AG04449 (cell line): ENCODE measurements at regions not wholly inside any gene's neighbourhood (a gene's known extent, or its start where the extent isn't known, plus 50 kb on each side); places are given as distances from the start of the nearest gene placed in this dataset.

Experiments used
- CTCF ChIA-PET: fragments of 350-600 bp; formaldehyde crosslinking; extraction: SDS; loops from one replicate; lab custom pipeline; 2021; ENCODE audit warnings: antibody characterized with exemption; lab: Yijun Ruan, JAX
- POLR2A ChIA-PET: fragments of 400-600, 350-600 bp; formaldehyde crosslinking; extraction: SDS; loops from one replicate; lab custom pipeline; 2020; ENCODE audit warnings: antibody characterized with exemption, inconsistent platforms; lab: Yijun Ruan, JAX
- DNase-seq: peaks from one replicate; pipeline ENCODE4 v3.0.0-alpha.2; 2010; ENCODE audit warnings: low read depth, low spot score
- H3K4me3 ChIP-seq: 2 replicates; pipeline ENCODE4 v1.5.1; 2011; ENCODE audit warnings: low read depth, mild to moderate bottlenecking, control low read depth, low read length
- CTCF ChIP-seq: IDR thresholded peaks from one replicate; pipeline ENCODE4 v1.5.1; 2011; ENCODE audit warnings: mild to moderate bottlenecking, moderate library complexity, low read length, control low read depth, inconsistent platforms; ENCODE audit not compliant: insufficient read depth; ENCODE audit errors: missing control alignments

GRCh38 chr20:41750137-41750536, 132.0 kb upstream of the CHD6 start:
- TF ChIP-seq CTCF = no peak
- ChIA-PET CTCF (interaction anchor here (0.7 to 3.3 kb wide), 2 partner anchors 12 to 16 kb away, joined by 3 to 15 read pairs; no protein-coding TSS in a partner anchor), POLR2A (no interaction called here)
- no peak for DNase-seq
- H3K4me3 ChIP-seq = no peak overlapping the region

- ChIA-PET POLR2A (no interaction called here), CTCF (interaction anchor here (3.1 to 4.7 kb wide), 3 partner anchors 10 to 15 kb away, joined by 15 to 26 read pairs (median 17); no protein-coding TSS in a partner anchor)
- DNase-seq = no peak
- no peak overlapping the region for H3K4me3 ChIP-seq
- TF ChIP-seq CTCF = no peak
Observed at GRCh38 chr20:41748756-41749582, 130.8 kb upstream of the CHD6 start.

GRCh38 chr20:41748051-41748450, 129.9 kb upstream of the CHD6 start:
- ChIA-PET CTCF (interaction anchor here (3.1 to 4.7 kb wide), 2 partner anchors 10 to 14 kb away, joined by 17 to 26 read pairs; no protein-coding TSS in a partner anchor), POLR2A (no interaction called here)
- no peak for DNase-seq
- no peak for TF ChIP-seq CTCF
- no peak overlapping the region for H3K4me3 ChIP-seq

- no peak for TF ChIP-seq CTCF
- ChIA-PET CTCF (interaction anchor here (3.1 to 4.7 kb wide), 2 partner anchors 9 to 13 kb away, joined by 17 to 26 read pairs; no protein-coding TSS in a partner anchor), POLR2A (no interaction called here)
- no peak for DNase-seq
- no peak overlapping the region for H3K4me3 ChIP-seq
Observed at GRCh38 chr20:41747226-41747625, 129.0 kb upstream of the CHD6 start.

- CTCF ChIA-PET = interaction anchor here (3.1 to 4.7 kb wide), 2 partner anchors 9 to 12 kb away, joined by 17 to 26 read pairs; no protein-coding TSS in a partner anchor
- no peak overlapping the region for H3K4me3 ChIP-seq
- POLR2A ChIA-PET = no interaction called here
- DNase-seq = no peak
- no peak for TF ChIP-seq CTCF
Observed at GRCh38 chr20:41746635-41747034, 128.5 kb upstream of the CHD6 start.

GRCh38 chr20:41738604-41739206, 120.5 kb upstream of the CHD6 start:
- H3K4me3 ChIP-seq = no peak overlapping the region
- peak; percentile 83 for TF ChIP-seq CTCF
- ChIA-PET CTCF (interaction anchor here (0.6 to 4.6 kb wide), 20 partner anchors 9 to 1684 kb away, joined by 3 to 52 read pairs (median 4); no protein-coding TSS in a partner anchor), POLR2A (no interaction called here)
- DNase-seq = no peak
